ENCODE measurements at regions not wholly inside any gene's neighbourhood (a gene's known extent, or its start where the extent isn't known, plus 50 kb on each side); places are given as distances from the start of the nearest gene placed in this dataset.

GRCh38 chr5:66450237-66450636 lies 146.0 kb upstream of the MAST4 start:
- ChIA-PET CTCF (interaction anchor here (0.6 kb wide), 1 partner anchor 138 kb away, joined by 4 read pairs; no protein-coding TSS in a partner anchor), POLR2A (no interaction called here)
- H3K27ac ChIP-seq (ENCODE audit: extremely low read depth, low read depth, low read length) = no peak overlapping the region
- no peaks in the 10 kb centered on the region for H3K4me1 ChIP-seq (ENCODE audit: control insufficient read depth, insufficient read depth, low read length)
- TF ChIP-seq SP2 (tag by site-specific recombination; IDR thresholded peaks at IDR 0.05) (no peak), ZIC2 (tag by site-specific recombination; IDR thresholded peaks at IDR 0.05) (0 out of 2 replicates have a peak, but pooled peaks have one; percentile 44), GLIS1 (tag by site-specific recombination; IDR thresholded peaks at IDR 0.05) (peak; percentile 13; the same call in 1 of the 2 replicates), ZNF549 (tag by site-specific recombination; IDR thresholded peaks at IDR 0.05) (no peak)
- no peaks in the 10 kb centered on the region for H3K36me3 ChIP-seq (ENCODE audit: control insufficient read depth in 2 of 2, insufficient read depth in 1 of 2, low read length in 2 of 2)
- H3K4me3 ChIP-seq (ENCODE audit: low read depth, low read length) = no peak overlapping the region
- H3K9me3 ChIP-seq (ENCODE audit: control insufficient read depth, insufficient read depth, low read depth, low read length) = no peaks in the 10 kb centered on the region

DNA sequence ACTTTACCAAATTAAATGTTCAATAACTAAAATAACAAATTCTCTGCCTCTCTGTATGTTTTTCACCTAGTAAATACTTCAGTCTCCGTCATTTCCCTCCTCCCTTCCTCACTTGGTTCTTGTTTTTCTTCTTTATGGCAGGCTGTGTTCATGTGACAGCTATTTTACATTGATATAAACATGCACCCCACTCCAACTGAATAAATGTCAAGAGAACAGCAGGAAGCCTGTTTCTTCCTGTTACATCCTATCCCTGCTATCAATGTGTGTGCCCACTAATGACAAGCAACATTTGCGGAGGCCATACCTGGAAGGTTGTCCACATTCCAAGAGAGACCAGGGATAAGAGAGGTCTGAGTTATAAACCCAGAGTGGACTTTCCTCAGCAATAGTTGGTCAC lies 145.2 kb upstream of the MAST4 start:
- no peaks in the 10 kb centered on the region for H3K36me3 ChIP-seq (ENCODE audit: control insufficient read depth in 2 of 2, insufficient read depth in 1 of 2, low read length in 2 of 2)
- CTCF ChIA-PET = interaction anchor here (0.6 kb wide), 1 partner anchor 47 kb away, joined by 4 read pairs; no protein-coding TSS in a partner anchor
- no peak overlapping the region for H3K4me3 ChIP-seq (ENCODE audit: low read depth, low read length)
- TF ChIP-seq ZNF302 (tag by site-specific recombination; IDR thresholded peaks at IDR 0.05; ENCODE audit: low read depth) (no peak), ZNF600 (tag by site-specific recombination; IDR thresholded peaks at IDR 0.05) (no peak), ZNF548 (tag by site-specific recombination; IDR thresholded peaks at IDR 0.05) (no peak), ZNF248 (tag by site-specific recombination; IDR thresholded peaks at IDR 0.05) (no peak), ZNF112 (tag by site-specific recombination; IDR thresholded peaks at IDR 0.05) (no peak), ZNF521 (tag by site-specific recombination; IDR thresholded peaks at IDR 0.05) (no peak), ZNF571 (tag by site-specific recombination; IDR thresholded peaks at IDR 0.05) (no peak), ZNF239 (tag by site-specific recombination; IDR thresholded peaks at IDR 0.05) (no peak), BCL11A (tag by site-specific recombination; IDR thresholded peaks at IDR 0.05; ENCODE audit: low read depth) (no peak), ZNF837 (tag by site-specific recombination; IDR thresholded peaks at IDR 0.05) (no peak)
- TF ChIP-seq, protein P1, sequence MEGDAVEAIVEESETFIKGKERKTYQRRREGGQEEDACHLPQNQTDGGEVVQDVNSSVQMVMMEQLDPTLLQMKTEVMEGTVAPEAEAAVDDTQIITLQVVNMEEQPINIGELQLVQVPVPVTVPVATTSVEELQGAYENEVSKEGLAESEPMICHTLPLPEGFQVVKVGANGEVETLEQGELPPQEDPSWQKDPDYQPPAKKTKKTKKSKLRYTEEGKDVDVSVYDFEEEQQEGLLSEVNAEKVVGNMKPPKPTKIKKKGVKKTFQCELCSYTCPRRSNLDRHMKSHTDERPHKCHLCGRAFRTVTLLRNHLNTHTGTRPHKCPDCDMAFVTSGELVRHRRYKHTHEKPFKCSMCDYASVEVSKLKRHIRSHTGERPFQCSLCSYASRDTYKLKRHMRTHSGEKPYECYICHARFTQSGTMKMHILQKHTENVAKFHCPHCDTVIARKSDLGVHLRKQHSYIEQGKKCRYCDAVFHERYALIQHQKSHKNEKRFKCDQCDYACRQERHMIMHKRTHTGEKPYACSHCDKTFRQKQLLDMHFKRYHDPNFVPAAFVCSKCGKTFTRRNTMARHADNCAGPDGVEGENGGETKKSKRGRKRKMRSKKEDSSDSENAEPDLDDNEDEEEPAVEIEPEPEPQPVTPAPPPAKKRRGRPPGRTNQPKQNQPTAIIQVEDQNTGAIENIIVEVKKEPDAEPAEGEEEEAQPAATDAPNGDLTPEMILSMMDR (tag by site-specific recombination; IDR thresholded peaks at IDR 0.05) = no peak
- TF ChIP-seq, protein P2, sequence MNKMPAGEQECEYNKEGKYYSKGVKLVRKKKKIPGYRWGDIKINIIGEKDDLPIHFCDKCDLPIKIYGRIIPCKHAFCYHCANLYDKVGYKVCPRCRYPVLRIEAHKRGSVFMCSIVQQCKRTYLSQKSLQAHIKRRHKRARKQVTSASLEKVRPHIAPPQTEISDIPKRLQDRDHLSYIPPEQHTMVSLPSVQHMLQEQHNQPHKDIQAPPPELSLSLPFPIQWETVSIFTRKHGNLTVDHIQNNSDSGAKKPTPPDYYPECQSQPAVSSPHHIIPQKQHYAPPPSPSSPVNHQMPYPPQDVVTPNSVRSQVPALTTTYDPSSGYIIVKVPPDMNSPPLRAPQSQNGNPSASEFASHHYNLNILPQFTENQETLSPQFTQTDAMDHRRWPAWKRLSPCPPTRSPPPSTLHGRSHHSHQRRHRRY (tag by site-specific recombination; IDR thresholded peaks at IDR 0.05) = no peak
- POLR2A ChIA-PET = no interaction called here
- no peaks in the 10 kb centered on the region for H3K4me1 ChIP-seq (ENCODE audit: control insufficient read depth, insufficient read depth, low read length)
- H3K27ac ChIP-seq (ENCODE audit: extremely low read depth, low read depth, low read length) = no peak overlapping the region
- H3K9me3 ChIP-seq (ENCODE audit: control insufficient read depth, insufficient read depth, low read depth, low read length) = no peaks in the 10 kb centered on the region

- no peak overlapping the region for H3K4me3 ChIP-seq (ENCODE audit: low read depth, low read length)
- no peak overlapping the region for H3K27ac ChIP-seq (ENCODE audit: extremely low read depth, low read depth, low read length)
- H3K4me1 ChIP-seq (ENCODE audit: control insufficient read depth, insufficient read depth, low read length) = no peaks in the 10 kb centered on the region
- ChIA-PET POLR2A (no interaction called here), CTCF (no interaction called here)
- no peaks in the 10 kb centered on the region for H3K36me3 ChIP-seq (ENCODE audit: control insufficient read depth in 2 of 2, insufficient read depth in 1 of 2, low read length in 2 of 2)
- TF ChIP-seq ZNF266 (tag by site-specific recombination; IDR thresholded peaks at IDR 0.05; ENCODE audit: low read depth) (no peak), ZNF660 (tag by site-specific recombination; IDR thresholded peaks at IDR 0.05) (no peak), SP3 (tag by site-specific recombination; IDR thresholded peaks at IDR 0.05) (no peak), ZNF26 (tag by site-specific recombination; IDR thresholded peaks at IDR 0.05) (no peak), ZBTB48 (tag by site-specific recombination; IDR thresholded peaks at IDR 0.05) (no peak), ZNF175 (tag by site-specific recombination; IDR thresholded peaks at IDR 0.05) (no peak), ZNF132 (tag by site-specific recombination; IDR thresholded peaks at IDR 0.05; ENCODE audit: borderline replicate concordance) (no peak), YY2 (tag by site-specific recombination; IDR thresholded peaks at IDR 0.05) (no peak), ZNF555 (tag by site-specific recombination; conservative IDR thresholded peaks at IDR 0.05) (no peak)
- TF ChIP-seq, protein P3, sequence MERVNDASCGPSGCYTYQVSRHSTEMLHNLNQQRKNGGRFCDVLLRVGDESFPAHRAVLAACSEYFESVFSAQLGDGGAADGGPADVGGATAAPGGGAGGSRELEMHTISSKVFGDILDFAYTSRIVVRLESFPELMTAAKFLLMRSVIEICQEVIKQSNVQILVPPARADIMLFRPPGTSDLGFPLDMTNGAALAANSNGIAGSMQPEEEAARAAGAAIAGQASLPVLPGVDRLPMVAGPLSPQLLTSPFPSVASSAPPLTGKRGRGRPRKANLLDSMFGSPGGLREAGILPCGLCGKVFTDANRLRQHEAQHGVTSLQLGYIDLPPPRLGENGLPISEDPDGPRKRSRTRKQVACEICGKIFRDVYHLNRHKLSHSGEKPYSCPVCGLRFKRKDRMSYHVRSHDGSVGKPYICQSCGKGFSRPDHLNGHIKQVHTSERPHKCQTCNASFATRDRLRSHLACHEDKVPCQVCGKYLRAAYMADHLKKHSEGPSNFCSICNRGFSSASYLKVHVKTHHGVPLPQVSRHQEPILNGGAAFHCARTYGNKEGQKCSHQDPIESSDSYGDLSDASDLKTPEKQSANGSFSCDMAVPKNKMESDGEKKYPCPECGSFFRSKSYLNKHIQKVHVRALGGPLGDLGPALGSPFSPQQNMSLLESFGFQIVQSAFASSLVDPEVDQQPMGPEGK (tag by site-specific recombination; IDR thresholded peaks at IDR 0.05) = no peak
- no peaks in the 10 kb centered on the region for H3K9me3 ChIP-seq (ENCODE audit: control insufficient read depth, insufficient read depth, low read depth, low read length)
Observed at GRCh38 chr5:66452109-66452508, 144.1 kb upstream of the MAST4 start.
